ENCODE measurements at regions not wholly inside any gene's neighbourhood (a gene's known extent, or its start where the extent isn't known, plus 50 kb on each side); places are given as distances from the start of the nearest gene placed in this dataset.

GRCh38 chr4:134019657-134020056, 181.9 kb downstream of the PABPC4L start:
- TF ChIP-seq EZH2 (IDR thresholded peaks at IDR 0.05; ENCODE audit: borderline replicate concordance, insufficient read depth, low read length, poor library complexity, severe bottlenecking): no peak
- TF ChIP-seq CTCF (IDR thresholded peaks at IDR 0.05; ENCODE audit: poor library complexity, severe bottlenecking): no peak
- TF ChIP-seq POLR2AphosphoS5 (IDR thresholded peaks at IDR 0.05): peak; percentile 52
- peak; percentile 73 for TF ChIP-seq EP300 (conservative IDR thresholded peaks at IDR 0.05; ENCODE audit: poor library complexity, severe bottlenecking)

Data from neural cell (in vitro differentiated cells).